GM20000 (cell line): ENCODE measurements at regions not wholly inside any gene's neighbourhood (a gene's known extent, or its start where the extent isn't known, plus 50 kb on each side); places are given as distances from the start of the nearest gene placed in this dataset.

Source experiments
- DNase-seq: peaks from one replicate; pipeline ENCODE4 v3.0.0; 2012; ENCODE audit warnings: low spot score
- CTCF ChIP-seq: IDR thresholded peaks from 2 replicates; pipeline ENCODE4 v1.5.1; 2012; ENCODE audit warnings: mild to moderate bottlenecking, control low read depth; ENCODE audit errors: extremely low read depth, missing control alignments

GRCh38 chr2:196360650-196361049 is 189.3 kb upstream of the STK17B start:
- DNase-seq, result no peak
- no peak for TF ChIP-seq CTCF

- DNase-seq, result no peak
- TF ChIP-seq CTCF, result no peak
Observed at GRCh38 chr2:196361606-196362326, 190.4 kb upstream of the STK17B start.

GRCh38 chr2:196362973-196363549 is 191.7 kb upstream of the STK17B start:
- DNase-seq, result no peak
- no peak for TF ChIP-seq CTCF

- DNase-seq, result no peak
- TF ChIP-seq CTCF, result no peak
Observed at GRCh38 chr2:196365145-196365544, 193.8 kb upstream of the STK17B start.

- no peak for DNase-seq
- TF ChIP-seq CTCF, result no peak
Observed at GRCh38 chr2:196365923-196366322, 194.5 kb upstream of the STK17B start.

GRCh38 chr2:196367633-196368032 is 196.3 kb upstream of the STK17B start:
- DNase-seq, result no peak

More at GRCh38 chr2:196367633-196368032, 196.3 kb upstream of the STK17B start:
- TF ChIP-seq CTCF, result no peak
